ENCODE measurements at regions not wholly inside any gene's neighbourhood (a gene's known extent, or its start where the extent isn't known, plus 50 kb on each side); places are given as distances from the start of the nearest gene placed in this dataset.

- no peak for DNase-seq (ENCODE audit: low spot score in 2 of 2)
- no peaks in the 10 kb centered on the region for H3K36me3 ChIP-seq
- H3K27me3 ChIP-seq = no peaks in the 10 kb centered on the region
- TF ChIP-seq POLR2A (IDR thresholded peaks at IDR 0.05) (no peak), POLR2AphosphoS5 (IDR thresholded peaks at IDR 0.05) (no peak), CTCF (IDR thresholded peaks at IDR 0.05) (no peak)
- no peak overlapping the region for H3K4me3 ChIP-seq
- H3K27ac ChIP-seq = peak overlapping the region; percentile 45 to 56
- no peaks in the 10 kb centered on the region for H3K4me1 ChIP-seq
- H3K9me3 ChIP-seq = no peaks in the 10 kb centered on the region
- intact Hi-C loops (cut with DNase I; ENCODE audit: low total_unique reads) = no loop called here
These were observed 258.1 kb downstream of the CLIC5 start for GRCh38 chr6:45757443-45758130.

- TF ChIP-seq POLR2A (IDR thresholded peaks at IDR 0.05) (no peak), CTCF (IDR thresholded peaks at IDR 0.05) (no peak), POLR2AphosphoS5 (IDR thresholded peaks at IDR 0.05) (no peak)
- Histone ChIP-seq H3K27ac (peak overlapping the region in 1 of 2 donors; percentile 12), H3K4me3 (no peak overlapping the region)
These were observed 259.1 kb downstream of the CLIC5 start for GRCh38 chr6:45756606-45757005.

GRCh38 chr6:45754432-45754831 lies 261.2 kb downstream of the CLIC5 start:
- TF ChIP-seq POLR2AphosphoS5 (IDR thresholded peaks at IDR 0.05) (no peak), POLR2A (IDR thresholded peaks at IDR 0.05) (no peak), CTCF (IDR thresholded peaks at IDR 0.05) (no peak)
- Histone ChIP-seq H3K4me1 (no peaks in the 10 kb centered on the region), H3K27ac (no peak overlapping the region), H3K27me3 (no peaks in the 10 kb centered on the region), H3K36me3 (no peaks in the 10 kb centered on the region), H3K4me3 (no peak overlapping the region), H3K9me3 (no peaks in the 10 kb centered on the region)
- intact Hi-C loops (cut with DNase I; ENCODE audit: low total_unique reads) = no loop called here
- no peak for DNase-seq (ENCODE audit: low spot score in 2 of 2)

More at GRCh38 chr6:45756606-45757005, 259.1 kb downstream of the CLIC5 start:
- H3K9me3 ChIP-seq = no peaks in the 10 kb centered on the region
- intact Hi-C loops (cut with DNase I; ENCODE audit: low total_unique reads) = no loop called here
- H3K27me3 ChIP-seq = no peaks in the 10 kb centered on the region
- DNase-seq (ENCODE audit: low spot score in 2 of 2) = no peak
- no peaks in the 10 kb centered on the region for H3K4me1 ChIP-seq
- H3K36me3 ChIP-seq = no peaks in the 10 kb centered on the region

GRCh38 chr6:45746046-45746445 lies 269.6 kb downstream of the CLIC5 start:
- H3K36me3 ChIP-seq = no peaks in the 10 kb centered on the region
- no peaks in the 10 kb centered on the region for H3K27me3 ChIP-seq
- H3K4me1 ChIP-seq = peaks cover 7% of the 10 kb centered on the region in 2 donors
- TF ChIP-seq POLR2AphosphoS5 (IDR thresholded peaks at IDR 0.05) = no peak
- TF ChIP-seq POLR2A (IDR thresholded peaks at IDR 0.05) = no peak
- TF ChIP-seq CTCF (IDR thresholded peaks at IDR 0.05) = no peak
- no peak for DNase-seq (ENCODE audit: low spot score in 2 of 2)
- intact Hi-C loops (cut with DNase I; ENCODE audit: low total_unique reads) = no loop called here
- no peak overlapping the region for H3K4me3 ChIP-seq
- H3K9me3 ChIP-seq = peaks cover 0 to 7% of the 10 kb centered on the region in 2 donors
- H3K27ac ChIP-seq = no peak overlapping the region

- no peak for DNase-seq (ENCODE audit: low spot score in 2 of 2)
- no peaks in the 10 kb centered on the region for H3K36me3 ChIP-seq
- peak overlapping the region; percentile 55 to 67 for H3K27ac ChIP-seq
- peaks cover 7% of the 10 kb centered on the region in 2 donors for H3K4me1 ChIP-seq
- intact Hi-C loops (cut with DNase I; ENCODE audit: low total_unique reads) = no loop called here
- H3K9me3 ChIP-seq = peaks cover 0 to 4% of the 10 kb centered on the region in 2 donors
- TF ChIP-seq POLR2AphosphoS5 (IDR thresholded peaks at IDR 0.05) (peak in 1 of 3 donors; percentile 25), POLR2A (IDR thresholded peaks at IDR 0.05) (no peak), CTCF (IDR thresholded peaks at IDR 0.05) (no peak)
- H3K27me3 ChIP-seq = no peaks in the 10 kb centered on the region
- no peak overlapping the region for H3K4me3 ChIP-seq
These were observed 272.5 kb downstream of the CLIC5 start for GRCh38 chr6:45743028-45743615.
